ENCODE measurements at regions not wholly inside any gene's neighbourhood (a gene's known extent, or its start where the extent isn't known, plus 50 kb on each side); places are given as distances from the start of the nearest gene placed in this dataset.
"Not testable (repeated sequence)": the region's sequence is repeated elsewhere in the genome, so short reads cannot be mapped to it uniquely, and the experiment has no call there.

DNA sequence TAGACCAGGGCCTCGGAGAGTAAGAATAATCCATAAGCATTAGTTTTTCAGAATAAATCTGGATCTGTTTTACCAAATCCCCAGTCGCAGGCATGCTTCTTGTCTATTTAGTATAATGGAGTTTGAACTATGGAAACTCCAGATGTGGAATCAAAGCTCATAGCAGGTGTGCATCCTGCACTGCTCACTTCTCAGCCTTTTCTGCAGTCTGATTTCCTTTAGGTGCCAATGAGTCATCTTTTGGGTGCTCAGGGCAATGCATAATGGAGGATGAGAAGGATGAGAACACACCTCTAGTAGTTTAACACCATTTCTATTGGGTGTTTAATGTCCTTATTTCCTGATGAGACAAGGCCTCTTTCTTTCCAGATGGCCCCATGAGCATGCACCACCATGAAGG lies 961.2 kb downstream of the TMEM121 start:
- DNase-seq = no peak

DNA sequence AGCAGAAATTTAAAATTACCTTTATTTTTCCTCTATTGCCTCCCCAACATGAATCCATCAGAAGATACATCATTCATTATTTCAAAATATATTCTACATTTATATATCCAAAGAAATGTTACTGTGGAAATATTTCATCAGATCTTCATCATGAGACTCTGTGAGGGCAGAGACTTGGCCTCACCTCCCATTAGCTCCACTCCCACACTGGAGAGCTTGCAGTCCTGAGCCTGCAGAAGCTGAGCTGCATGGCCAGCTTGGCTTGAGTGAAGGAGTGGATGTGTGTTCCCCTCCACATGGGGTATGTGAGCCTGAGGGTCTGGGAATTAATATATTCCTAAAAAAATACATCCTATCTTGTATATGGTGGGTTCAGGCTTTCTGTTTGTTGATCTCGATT lies 961.9 kb downstream of the TMEM121 start:
- no peak for DNase-seq

DNA sequence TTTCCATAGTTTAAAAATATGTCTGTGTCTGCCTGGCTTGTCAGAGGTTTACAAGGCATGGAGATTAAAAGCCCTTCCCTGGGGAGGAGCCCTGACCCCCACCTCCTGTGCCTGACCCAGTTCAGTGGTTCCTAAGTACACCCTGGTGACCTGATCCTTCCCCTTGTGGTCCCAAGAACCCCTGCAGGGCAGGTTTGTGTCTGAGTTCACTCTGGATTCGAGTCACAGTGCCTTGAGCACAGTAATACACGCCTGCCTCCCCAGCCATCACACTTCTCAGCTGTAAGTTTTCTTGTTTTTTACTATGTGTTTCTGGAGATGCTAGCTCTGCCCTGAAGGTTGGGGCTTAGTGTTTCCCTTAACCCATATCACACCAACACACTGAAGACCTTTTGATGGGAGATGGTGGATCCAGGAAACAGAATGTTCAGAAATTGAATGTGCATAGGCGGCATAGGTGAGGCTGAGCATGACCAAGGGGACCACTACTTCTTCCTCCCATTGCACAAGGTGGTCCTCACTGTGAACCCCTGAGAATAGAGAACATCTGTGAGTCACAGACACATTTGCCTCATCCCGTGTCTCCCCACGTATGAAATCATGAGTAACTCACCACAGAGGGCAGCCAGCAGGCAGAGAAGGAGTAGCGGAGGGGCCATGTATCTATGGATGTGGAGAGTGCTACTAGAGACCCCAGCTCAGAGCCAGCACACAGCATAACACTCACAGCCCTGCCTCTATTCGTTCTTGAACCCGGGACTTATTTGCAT lies 962.9 kb downstream of the TMEM121 start:
- DNase-seq = no peak

DNA sequence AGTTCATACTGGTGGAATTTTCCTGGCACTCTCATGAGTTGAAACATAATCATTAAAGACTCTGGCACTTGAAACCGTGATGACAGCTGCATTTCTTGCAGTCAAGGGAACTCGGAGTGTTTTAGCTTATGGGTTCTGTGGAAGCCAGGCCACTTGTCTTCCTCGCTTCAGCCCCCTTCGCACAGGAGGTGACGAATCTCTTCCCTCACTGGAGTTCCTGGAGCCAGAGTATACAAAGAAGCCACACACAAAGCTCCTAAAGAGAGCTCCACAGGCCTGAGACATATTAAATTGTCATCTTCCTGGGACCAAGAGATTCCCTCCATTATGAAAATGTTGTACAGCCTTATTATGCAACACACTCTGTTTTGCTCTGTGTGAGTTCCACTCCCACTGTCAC lies 964.1 kb downstream of the TMEM121 start:
- no peak for DNase-seq

- no peak for DNase-seq
Measured at GRCh38 chr14:106491851-106492250, 965.5 kb downstream of the TMEM121 start.

DNA sequence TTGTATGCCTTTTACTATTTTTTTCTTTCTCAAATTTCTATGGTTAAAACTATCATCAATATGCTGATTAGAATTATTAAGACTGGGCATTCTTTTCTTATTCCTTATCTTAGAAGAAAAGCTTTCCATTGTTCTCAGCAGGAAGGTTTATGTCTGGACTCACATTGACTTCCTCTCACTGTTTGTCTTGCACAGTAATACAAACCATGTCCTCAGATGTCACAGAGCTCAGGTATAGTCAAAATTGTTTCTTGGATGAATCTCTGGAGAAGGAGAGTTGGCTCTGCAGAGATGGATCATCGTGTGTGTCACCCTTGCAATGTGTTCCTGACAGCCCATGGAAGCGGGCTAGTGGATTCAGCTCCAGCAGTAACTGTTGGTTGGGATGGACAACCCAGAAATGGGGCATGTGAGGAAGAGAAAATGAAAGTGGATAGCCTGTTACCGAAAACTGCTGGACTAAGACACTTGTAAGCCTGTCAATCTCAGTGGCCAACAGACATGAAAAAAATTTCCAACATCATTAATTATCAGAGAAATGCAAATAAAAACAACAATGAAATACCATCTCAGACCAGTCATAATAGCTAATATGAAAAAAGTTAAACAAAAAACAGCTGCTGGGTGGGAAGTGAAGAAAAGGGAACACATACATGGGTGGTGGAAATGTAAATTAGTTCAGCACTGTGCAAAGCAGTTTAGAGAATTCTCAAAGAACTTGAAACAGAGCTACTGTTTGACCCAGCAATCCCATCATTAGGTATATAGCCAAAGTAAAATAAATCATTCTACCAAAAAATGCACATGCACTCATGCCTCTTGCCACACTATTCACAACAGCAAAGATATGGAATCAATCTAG lies 967.8 kb downstream of the TMEM121 start:
- no peak for DNase-seq

DNA sequence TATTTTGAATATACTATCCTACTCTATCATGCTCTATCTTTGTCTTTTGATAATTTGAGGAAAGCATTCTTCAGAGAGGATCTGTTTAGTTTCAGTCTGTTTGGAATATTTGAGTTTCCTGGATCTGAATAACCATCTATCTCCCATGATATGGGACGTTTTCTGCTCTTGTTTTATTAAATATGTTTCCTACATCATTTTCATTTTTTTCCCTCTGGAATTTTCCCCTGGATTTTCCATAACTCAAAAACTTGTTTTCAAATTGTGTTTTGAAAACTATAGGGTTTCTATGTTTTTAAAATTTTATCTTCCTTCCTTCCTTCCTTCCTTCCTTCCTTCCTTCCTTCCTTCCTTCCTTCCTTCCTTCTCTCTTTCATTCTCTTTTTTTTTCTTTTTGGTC lies 974.2 kb downstream of the TMEM121 start:
- DNase-seq = no peak

DNA sequence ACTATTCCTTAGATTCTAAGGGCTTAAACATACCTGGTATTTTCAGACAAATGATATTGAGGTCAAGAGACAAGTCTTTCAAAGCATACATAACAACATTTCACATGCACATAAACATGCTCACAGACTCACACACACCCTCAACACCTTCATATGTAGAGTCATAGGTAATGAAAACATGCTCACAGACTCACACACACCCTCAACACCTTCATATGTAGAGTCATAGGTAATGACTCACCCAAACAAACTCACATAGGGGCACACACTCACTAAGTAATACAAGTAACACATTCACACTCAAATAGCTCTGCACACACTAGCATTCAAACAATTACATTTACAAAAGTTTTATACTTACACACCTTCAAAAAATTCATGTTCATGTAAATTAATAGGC lies 975.5 kb downstream of the TMEM121 start:
- DNase-seq = no peak

DNA sequence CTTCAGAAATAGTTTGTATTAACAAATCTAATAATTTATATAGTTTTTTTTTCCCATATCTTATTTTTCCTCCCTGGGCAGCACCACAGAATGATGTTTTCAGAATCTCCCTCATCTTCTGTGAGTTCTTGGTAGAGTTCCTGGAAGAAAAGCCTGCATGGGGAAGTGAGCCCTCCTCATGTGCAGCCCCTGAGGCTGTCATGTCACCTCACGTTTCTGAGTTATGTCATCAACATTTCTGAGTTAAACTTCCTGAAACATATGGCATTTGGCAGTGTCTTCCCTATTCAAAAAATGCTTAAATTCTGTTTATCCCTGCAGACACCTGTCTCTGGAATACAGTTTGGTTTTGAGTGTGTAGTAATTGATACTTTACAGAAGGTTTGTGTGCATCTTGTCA lies 979.0 kb downstream of the TMEM121 start:
- DNase-seq = no peak

DNA sequence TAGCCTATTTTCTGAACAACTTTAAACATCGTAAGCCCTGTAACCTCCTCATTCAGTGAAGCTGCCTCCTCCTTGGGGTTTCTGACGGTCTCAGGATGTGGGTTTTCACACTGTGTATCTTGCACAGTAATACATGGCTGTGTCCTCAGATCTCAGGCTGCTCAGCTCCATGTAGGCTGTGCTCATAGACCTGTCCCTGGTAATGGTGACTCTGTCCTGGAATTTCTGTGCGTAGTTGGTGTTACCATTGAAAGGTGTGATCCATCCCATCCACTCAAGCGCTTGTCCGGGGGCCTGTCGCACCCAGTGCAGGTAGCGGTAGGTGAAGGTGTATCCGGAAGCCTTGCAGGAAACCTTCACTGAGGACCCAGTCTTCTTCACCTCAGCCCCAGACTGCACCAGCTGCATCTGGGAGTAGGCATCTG lies 980.5 kb downstream of the TMEM121 start:
- DNase-seq = peak; percentile 73

DNA sequence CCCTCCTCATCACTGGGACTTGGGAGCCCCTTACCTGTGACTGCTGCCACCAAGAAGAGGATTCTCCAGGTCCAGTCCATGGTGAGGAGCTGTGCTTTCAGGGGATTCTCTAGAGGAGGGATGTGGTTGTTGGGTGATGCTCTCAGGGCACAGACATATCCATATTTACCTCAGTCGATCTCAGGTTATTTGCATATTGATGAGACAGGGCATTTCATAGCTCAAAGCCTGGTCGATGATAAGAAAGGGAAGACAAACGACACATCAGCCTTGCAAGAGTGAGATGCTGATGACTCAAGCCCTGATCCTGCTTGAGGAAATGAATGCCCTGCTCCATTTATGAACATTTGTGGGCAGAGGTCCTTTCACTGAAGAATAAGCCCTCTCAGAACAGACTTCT lies 981.0 kb downstream of the TMEM121 start:
- DNase-seq = no peak

DNA sequence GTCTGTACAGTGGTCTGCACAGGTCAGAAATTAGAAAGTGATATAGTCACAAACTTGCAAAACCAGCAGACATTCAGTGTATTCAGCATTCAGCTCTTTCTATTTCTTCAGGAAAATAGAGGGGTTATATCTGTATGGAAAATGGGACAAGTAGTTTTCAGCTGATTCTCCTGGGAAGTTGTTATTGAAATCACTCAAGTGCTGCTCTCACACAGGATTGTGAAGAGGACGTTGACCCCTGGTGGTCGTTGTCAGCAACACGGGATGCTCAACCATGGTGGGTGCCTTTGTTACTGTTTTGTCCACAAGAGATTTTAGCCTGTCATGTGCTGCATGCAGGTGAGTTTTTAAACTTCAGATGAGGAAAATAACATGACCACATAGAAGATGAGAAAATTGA lies 981.8 kb downstream of the TMEM121 start:
- no peak for DNase-seq

- DNase-seq = no peak
Measured at GRCh38 chr14:106509176-106509575, 982.8 kb downstream of the TMEM121 start.

DNA sequence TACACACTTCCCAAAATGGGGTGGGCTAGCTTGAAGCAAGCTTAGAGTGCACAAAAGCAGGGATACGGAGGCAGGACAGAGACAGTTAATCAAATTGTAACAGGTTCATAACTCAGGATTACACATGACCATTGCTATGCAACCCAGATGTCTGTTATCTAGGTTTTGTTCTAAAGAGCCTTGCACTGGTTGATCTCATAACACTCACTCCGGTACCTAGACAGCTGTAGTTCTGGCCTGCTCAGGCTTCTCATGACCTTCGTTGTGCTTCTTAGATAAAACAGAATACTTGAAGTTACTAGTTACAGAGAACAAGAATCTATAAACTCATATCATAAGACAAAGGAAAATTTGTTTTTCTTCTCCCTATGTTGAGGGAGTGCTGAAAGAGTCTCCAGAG lies 983.4 kb downstream of the TMEM121 start:
- DNase-seq = no peak

GRCh38 chr14:106511006-106511799 lies 984.8 kb downstream of the TMEM121 start:
- DNase-seq = peak; percentile 72

DNA sequence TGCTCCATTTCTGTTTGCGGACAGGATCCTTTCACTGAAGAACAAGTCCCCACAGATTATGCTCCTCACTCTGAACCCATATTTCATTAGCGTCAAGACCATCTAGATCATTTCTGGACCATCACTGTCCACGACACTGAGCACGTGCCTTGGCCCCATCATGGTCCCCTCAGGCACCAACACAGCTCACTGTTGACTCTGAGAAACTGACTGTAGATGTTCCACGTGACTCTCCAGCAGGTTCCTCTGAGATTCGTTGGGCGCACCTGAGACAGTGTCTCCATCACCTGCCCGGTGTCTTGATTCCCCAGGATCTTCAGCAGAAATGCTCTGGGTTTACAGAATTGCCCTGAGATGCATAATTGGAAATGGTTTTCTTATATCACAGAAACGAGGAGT lies 985.4 kb downstream of the TMEM121 start:
- no peak for DNase-seq

DNA sequence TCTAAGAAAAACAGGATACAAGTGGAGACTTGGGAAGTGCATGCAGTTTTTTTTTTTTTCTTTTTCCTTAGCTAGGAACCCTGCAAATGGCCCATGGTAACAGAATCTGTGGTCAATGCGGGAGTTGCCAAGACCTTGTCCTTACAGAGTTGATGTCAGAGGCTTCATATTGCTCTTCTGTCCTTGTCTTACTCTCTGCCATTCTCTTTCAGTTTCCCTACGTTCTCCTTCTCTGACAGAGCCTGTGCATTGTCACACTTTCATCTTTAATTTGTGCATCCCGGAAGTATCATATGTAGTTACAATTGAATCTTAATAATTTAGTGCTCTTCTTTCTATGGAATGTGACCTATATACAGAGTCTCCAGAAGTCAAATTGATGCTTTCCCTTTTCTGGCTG lies 986.9 kb downstream of the TMEM121 start:
- DNase-seq = no peak

DNA sequence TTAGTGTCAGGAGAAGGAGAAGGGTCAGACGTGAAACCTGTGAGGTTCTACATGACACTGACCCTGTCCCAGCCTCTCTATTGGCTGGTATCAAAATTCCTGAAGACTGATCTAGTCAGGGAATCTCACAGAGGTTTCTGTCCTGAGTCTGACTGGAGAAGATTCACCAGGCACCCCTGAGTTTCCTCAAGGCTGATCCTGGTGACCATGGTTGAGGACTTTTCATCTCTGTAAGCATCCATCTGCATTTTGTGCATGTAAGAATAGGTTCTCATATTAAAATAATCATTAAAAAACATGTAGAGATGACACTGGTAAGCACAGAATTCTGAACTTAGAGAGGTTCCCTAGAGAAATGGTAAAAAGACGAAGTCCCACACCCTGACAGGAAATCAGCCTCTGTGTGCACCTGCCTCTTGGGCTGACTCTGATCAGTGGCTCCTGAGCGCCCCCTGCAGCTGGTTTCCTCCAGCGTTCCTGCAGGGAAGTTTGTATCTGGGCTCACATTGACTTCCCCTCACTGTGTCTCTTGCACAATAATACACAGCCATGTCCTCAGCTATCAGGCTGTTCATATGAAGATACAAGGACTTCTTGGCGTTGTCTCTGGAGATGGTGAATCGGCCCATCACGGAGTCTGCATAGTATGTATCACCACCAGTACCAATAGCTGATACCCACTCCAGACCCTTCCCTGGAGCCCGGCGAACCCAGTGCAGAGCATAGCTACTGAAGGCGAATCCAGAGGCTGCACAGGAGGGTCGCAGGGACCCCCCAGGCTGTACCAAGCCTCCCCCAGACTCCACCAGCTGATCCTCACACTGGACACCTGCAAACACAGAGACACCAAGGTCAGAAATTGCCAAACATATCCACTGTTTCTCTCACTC lies 991.9 kb downstream of the TMEM121 start:
- peak; percentile 91 for DNase-seq

DNA sequence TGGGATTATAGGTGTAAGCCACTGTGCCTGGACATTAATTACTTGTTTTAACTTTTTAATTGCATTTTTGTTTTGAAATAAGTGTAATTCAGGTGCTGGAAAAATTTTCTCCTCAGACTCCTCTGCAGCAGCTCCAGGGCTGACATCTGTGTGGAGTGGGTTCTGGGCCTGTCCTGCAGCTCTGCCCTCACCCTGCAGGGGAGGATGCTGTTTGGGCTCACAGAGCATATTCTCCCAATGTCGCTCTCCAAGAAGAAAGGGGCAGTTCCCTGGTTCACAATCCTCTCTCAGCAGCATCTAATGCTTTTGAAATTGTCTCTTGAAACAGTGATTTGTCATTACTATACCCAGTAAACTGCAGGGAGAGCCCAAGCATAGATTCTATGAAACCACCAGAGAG lies 995.7 kb downstream of the TMEM121 start:
- not testable (repeated sequence) for DNase-seq

DNA sequence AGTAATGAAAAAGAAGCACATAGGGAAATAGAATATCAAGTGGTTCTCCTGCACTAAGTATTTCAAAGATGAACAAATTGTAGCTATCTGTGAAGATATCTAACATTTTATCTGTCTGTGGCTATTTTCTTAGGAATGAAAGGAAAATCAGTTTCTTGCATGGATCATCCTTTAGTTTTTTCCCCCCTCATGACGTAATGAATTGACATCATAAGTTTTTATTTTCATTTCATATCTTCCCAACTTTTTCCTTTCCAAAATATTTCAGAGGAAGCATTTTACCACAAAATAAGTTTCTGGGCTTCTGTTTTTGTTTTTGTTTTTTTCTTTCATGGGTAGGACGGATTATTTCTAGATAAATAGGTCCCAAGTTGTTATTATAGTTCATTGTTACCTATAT lies 996.6 kb downstream of the TMEM121 start:
- no peak for DNase-seq

DNA sequence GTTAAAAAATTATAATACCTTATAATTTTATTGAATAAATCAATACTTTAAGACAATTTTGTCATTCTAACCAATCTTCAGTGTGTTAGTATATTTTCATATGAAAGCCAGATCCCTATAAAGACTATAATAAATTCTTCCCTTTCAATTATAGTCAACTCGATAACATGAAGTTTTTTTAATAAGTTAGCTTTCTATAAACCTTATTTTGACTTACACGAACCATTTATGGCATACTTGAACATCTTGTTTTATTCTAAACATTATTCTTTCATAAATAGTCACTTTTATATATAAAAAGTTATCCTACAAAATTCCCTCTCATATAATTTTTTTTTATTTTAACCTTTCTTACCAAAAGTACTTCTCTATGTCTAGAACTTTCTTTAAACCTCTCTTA lies 1002.3 kb downstream of the TMEM121 start:
- no peak for DNase-seq

GRCh38 chr14:106530031-106530422 lies 1003.6 kb downstream of the TMEM121 start:
- no peak for DNase-seq

All from activated effector memory CD4-positive, alpha-beta T cell treated with anti-CD3 and anti-CD28 coated beads, Interleukin-2, amount 50 U/mL, for 16 hours (primary cell).